NB4 (cell line): ENCODE measurements at regions not wholly inside any gene's neighbourhood (a gene's known extent, or its start where the extent isn't known, plus 50 kb on each side); places are given as distances from the start of the nearest gene placed in this dataset.

Source experiments
- DNase-seq: peaks from one replicate; pipeline ENCODE4 v3.0.0; 2010; ENCODE audit warnings: low read depth
- H3K4me3 ChIP-seq: one replicate; pipeline ENCODE4 v1.5.1; 2011; ENCODE audit warnings: mild to moderate bottlenecking, low read depth, low read length, moderate library complexity
- CTCF ChIP-seq: IDR thresholded peaks from one replicate; pipeline ENCODE4 v1.5.1; 2012; ENCODE audit warnings: low read depth, low read length
- MYC ChIP-seq: IDR thresholded peaks from 2 replicates; pipeline ENCODE4 v1.6.1; 2011; ENCODE audit warnings: low read depth, low read length
- POLR2A ChIP-seq: IDR thresholded peaks from 2 replicates; pipeline ENCODE4 v1.6.1; 2011; ENCODE audit warnings: mild to moderate bottlenecking; ENCODE audit not compliant: insufficient read length; ENCODE audit errors: extremely low read depth
- TF ChIP-seq, protein P1 (sequence below): IDR thresholded peaks from 2 replicates; pipeline ENCODE4 v1.6.1; 2011; ENCODE audit warnings: low read depth, low read length

- no peak for DNase-seq
- TF ChIP-seq POLR2A (no peak), CTCF (no peak), MYC (no peak)
- TF ChIP-seq, protein P1, sequence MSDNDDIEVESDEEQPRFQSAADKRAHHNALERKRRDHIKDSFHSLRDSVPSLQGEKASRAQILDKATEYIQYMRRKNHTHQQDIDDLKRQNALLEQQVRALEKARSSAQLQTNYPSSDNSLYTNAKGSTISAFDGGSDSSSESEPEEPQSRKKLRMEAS: no peak
- H3K4me3 ChIP-seq: no peak overlapping the region
These were observed 147.5 kb upstream of the PITX2 start for GRCh38 chr4:110770353-110770752.

GRCh38 chr4:110778521-110778920 lies 155.6 kb upstream of the PITX2 start:
- DNase-seq: no peak
- H3K4me3 ChIP-seq: no peak overlapping the region

DNA sequence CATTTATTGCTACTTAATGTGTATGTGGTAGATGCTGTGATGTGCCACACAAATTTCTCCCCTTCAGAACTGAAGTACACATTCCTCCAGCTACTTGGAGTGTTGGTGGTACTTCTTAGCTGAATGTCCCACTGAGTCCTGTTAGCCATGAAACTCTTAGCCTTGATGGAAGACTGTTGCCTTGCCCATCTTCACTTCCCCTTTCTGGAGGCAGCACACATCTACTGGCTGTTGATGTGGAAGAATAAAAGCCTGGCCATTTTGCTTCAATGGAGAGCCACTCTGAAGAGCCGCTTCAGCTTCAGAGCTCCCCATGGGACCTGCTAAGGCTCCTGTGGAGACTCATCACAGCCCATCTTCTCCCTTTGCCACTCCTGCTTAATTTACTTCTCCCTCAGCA lies 157.7 kb upstream of the PITX2 start:
- TF ChIP-seq, protein P1: no peak
- TF ChIP-seq MYC: no peak
- no peak for TF ChIP-seq POLR2A
- no peak for TF ChIP-seq CTCF
- H3K4me3 ChIP-seq: no peak overlapping the region
- peak; percentile 1 for DNase-seq

More at GRCh38 chr4:110778521-110778920, 155.6 kb upstream of the PITX2 start:
- TF ChIP-seq, protein P1: no peak
- TF ChIP-seq POLR2A (no peak), MYC (no peak), CTCF (no peak)

GRCh38 chr4:110781944-110782343 lies 159.1 kb upstream of the PITX2 start:
- H3K4me3 ChIP-seq: no peak overlapping the region
- TF ChIP-seq MYC: no peak
- TF ChIP-seq, protein P1: no peak
- TF ChIP-seq CTCF: no peak
- TF ChIP-seq POLR2A: no peak
- no peak for DNase-seq

DNA sequence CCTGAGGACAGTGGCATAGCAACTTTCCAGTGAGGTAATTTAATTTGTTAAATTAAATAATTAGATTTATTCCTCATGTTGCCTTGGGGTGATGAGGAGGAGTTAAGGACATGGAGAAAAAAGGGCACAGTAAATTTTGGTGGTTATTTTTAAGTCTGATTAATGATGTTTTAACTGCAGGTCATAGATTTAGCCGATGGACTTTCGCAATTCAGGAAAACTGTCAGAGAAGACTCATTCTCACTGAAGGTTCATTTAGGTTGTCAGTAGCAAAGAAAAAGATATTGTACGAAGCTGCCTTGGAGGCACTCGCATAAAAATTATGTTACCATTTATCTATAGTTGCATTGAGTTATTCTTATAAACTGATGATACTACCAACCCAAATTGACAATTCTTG lies 164.2 kb upstream of the PITX2 start:
- TF ChIP-seq, protein P1: no peak
- TF ChIP-seq CTCF (no peak), MYC (no peak), POLR2A (no peak)
- DNase-seq: no peak
- H3K4me3 ChIP-seq: no peak overlapping the region

DNA sequence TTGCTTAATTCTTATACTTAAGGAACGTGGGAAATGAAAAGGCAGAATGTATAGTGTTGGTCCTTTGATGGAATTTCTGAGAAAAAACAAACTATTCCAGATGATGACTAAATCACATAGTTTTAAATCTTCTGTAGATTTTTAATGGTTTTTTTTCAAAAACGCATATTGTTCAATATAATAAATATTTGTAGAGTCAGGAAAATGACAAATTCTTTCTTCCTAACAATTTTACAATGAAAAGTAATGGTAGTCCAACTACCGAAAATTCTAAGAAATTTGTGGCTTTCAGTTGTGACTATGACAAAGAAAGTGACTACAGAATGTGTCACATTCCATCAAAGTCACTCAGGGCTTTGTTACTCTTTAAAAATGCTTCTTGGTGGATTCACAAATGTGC lies 164.8 kb upstream of the PITX2 start:
- no peak for TF ChIP-seq CTCF
- no peak for TF ChIP-seq MYC
- no peak for TF ChIP-seq POLR2A
- TF ChIP-seq, protein P1: no peak
- DNase-seq: no peak
- H3K4me3 ChIP-seq: no peak overlapping the region
